ENCODE measurements at regions not wholly inside any gene's neighbourhood (a gene's known extent, or its start where the extent isn't known, plus 50 kb on each side); places are given as distances from the start of the nearest gene placed in this dataset.
"Not testable (repeated sequence)": the region's sequence is repeated elsewhere in the genome, so short reads cannot be mapped to it uniquely, and the experiment has no call there.

DNA sequence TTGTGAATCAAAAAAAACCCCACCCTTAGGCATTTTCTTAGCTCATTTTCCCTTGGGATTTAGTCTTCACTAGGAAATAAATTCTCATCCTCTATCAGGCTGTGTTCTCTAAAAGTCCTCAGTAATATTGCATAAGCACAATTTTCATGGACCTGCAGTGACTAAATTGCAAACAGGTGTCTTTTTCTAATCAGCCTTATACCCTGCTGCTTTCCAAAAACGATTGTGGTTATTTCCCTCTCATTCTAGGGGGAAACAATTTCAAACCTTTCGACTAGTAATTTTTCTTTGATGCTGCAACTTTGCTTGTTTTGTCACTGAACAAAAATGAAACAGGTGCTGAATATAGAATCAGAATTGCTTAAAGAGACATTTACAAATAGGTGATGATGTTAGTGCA, 549.9 kb downstream of the PDHA2 start:
- peaks cover 3% of the 10 kb centered on the region for H3K9me3 Mint-ChIP-seq
- H3K4me3 Mint-ChIP-seq = no peak overlapping the region
- no peak for DNase-seq
- peaks cover 4% of the 10 kb centered on the region for H3K27me3 Mint-ChIP-seq (ENCODE audit: low read depth, poor library complexity)
- no peak overlapping the region for H3K27ac Mint-ChIP-seq
- TF ChIP-seq, protein P1, sequence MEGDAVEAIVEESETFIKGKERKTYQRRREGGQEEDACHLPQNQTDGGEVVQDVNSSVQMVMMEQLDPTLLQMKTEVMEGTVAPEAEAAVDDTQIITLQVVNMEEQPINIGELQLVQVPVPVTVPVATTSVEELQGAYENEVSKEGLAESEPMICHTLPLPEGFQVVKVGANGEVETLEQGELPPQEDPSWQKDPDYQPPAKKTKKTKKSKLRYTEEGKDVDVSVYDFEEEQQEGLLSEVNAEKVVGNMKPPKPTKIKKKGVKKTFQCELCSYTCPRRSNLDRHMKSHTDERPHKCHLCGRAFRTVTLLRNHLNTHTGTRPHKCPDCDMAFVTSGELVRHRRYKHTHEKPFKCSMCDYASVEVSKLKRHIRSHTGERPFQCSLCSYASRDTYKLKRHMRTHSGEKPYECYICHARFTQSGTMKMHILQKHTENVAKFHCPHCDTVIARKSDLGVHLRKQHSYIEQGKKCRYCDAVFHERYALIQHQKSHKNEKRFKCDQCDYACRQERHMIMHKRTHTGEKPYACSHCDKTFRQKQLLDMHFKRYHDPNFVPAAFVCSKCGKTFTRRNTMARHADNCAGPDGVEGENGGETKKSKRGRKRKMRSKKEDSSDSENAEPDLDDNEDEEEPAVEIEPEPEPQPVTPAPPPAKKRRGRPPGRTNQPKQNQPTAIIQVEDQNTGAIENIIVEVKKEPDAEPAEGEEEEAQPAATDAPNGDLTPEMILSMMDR (IDR thresholded peaks at IDR 0.05) = no peak
- no peaks in the 10 kb centered on the region for H3K4me1 Mint-ChIP-seq
- H3K36me3 Mint-ChIP-seq (ENCODE audit: low read depth) = no peaks in the 10 kb centered on the region

DNA sequence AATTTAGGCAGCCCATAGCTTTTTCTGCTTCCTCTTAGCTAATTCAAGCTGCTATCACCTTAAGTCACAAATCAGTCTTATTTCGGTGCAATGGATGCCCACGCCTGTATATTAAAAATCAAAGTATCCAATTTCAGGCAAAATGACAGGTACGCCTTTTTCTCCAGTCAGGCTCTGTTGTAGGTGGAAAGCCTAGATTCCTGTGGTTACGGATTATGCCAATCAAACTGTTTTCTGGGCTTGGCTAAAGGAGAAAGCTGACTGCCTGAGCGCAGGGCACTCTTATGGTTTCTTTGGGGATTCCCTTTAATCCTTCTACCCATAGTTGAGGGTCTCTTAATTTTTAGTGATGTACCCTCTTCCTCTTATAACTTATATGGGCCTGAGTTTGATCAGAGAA, 550.5 kb downstream of the PDHA2 start:
- no peak overlapping the region for H3K4me3 Mint-ChIP-seq

DNA sequence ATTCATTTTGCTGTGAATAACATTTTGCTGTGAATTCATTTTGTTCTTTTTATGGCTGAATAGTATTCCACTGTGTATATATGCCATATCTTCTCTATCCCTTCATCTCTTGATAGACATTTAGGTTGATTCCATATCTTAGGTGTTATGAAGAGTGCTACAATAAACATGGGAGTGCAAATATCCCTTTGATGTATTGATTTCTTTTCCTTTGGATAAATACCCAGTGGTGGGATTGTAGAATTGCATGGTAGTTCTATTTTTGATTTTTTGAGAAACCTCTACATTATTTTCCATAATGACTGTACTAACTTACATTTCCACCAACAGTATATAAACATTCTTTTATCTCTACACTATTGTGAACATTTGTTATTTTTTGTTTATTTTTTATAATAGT, 555.9 kb downstream of the PDHA2 start:
- H3K27ac Mint-ChIP-seq = no peak overlapping the region
- TF ChIP-seq, protein P1 (IDR thresholded peaks at IDR 0.05) = no peak
- H3K36me3 Mint-ChIP-seq (ENCODE audit: low read depth) = no peaks in the 10 kb centered on the region
- no peak overlapping the region for H3K4me3 Mint-ChIP-seq
- H3K9me3 Mint-ChIP-seq = peaks cover 3% of the 10 kb centered on the region
- H3K4me1 Mint-ChIP-seq = no peaks in the 10 kb centered on the region
- H3K27me3 Mint-ChIP-seq (ENCODE audit: low read depth, poor library complexity) = peaks cover 4% of the 10 kb centered on the region
- DNase-seq = no peak

More for the DNA sequence above, 550.5 kb downstream of the PDHA2 start:
- Mint-ChIP-seq H3K9me3 (peaks cover 3% of the 10 kb centered on the region), H3K4me1 (no peaks in the 10 kb centered on the region), H3K27ac (no peak overlapping the region), H3K27me3 (ENCODE audit: low read depth, poor library complexity) (peaks cover 4% of the 10 kb centered on the region), H3K36me3 (ENCODE audit: low read depth) (no peaks in the 10 kb centered on the region)
- TF ChIP-seq, protein P1 (IDR thresholded peaks at IDR 0.05) = no peak
- no peak for DNase-seq

DNA sequence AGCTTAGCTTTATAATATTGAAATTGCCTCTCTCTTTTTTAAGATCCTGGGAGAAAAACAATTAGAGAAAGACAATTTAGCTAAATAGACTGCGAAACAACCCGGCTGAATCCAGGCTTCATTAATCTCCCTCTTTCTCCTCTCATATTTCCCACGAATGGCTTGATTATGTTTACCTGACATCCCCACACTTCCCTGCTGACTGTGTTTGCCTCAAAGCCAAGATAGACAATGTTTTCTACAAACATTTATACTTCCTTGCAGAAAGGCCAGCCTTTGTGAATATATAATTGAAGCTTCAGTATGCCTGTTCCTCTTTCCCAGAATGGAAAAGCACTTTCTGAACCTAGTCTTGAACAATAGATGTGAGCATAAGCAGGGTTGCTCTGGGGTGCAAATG, 566.8 kb downstream of the PDHA2 start:
- no peaks in the 10 kb centered on the region for H3K27me3 Mint-ChIP-seq (ENCODE audit: low read depth, poor library complexity)
- TF ChIP-seq, protein P1 (IDR thresholded peaks at IDR 0.05) = no peak
- H3K4me3 Mint-ChIP-seq = peak overlapping the region; percentile 47
- peaks cover 8% of the 10 kb centered on the region for H3K9me3 Mint-ChIP-seq
- H3K36me3 Mint-ChIP-seq (ENCODE audit: low read depth) = no peaks in the 10 kb centered on the region
- peaks cover 27% of the 10 kb centered on the region for H3K4me1 Mint-ChIP-seq
- DNase-seq = no peak
- H3K27ac Mint-ChIP-seq = peak overlapping the region; percentile 20

DNA sequence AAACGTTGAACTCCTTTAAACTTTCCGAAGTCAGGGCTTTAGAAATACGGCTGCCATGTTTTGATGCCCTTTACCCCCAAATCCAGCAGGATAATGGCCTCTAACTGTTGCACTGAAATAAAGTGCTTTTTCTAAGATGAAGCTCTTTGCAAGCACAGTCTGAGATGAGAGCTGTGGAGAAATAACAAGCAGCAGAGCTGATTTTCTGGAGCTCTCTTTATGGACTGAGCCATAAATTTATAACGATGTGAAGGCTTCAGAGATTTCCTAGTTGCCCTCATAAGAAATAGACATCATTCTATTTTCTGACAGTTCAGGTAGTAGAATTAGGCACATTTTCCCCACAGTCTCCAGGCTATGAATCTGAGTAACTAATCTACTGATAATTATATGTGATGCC, 567.3 kb downstream of the PDHA2 start:
- peak overlapping the region; percentile 20 for H3K27ac Mint-ChIP-seq
- H3K27me3 Mint-ChIP-seq (ENCODE audit: low read depth, poor library complexity) = no peaks in the 10 kb centered on the region
- peaks cover 27% of the 10 kb centered on the region for H3K4me1 Mint-ChIP-seq
- H3K36me3 Mint-ChIP-seq (ENCODE audit: low read depth) = no peaks in the 10 kb centered on the region
- no peak for DNase-seq
- H3K4me3 Mint-ChIP-seq = no peak overlapping the region
- peaks cover 8% of the 10 kb centered on the region for H3K9me3 Mint-ChIP-seq
- TF ChIP-seq, protein P1 (IDR thresholded peaks at IDR 0.05) = no peak

DNA sequence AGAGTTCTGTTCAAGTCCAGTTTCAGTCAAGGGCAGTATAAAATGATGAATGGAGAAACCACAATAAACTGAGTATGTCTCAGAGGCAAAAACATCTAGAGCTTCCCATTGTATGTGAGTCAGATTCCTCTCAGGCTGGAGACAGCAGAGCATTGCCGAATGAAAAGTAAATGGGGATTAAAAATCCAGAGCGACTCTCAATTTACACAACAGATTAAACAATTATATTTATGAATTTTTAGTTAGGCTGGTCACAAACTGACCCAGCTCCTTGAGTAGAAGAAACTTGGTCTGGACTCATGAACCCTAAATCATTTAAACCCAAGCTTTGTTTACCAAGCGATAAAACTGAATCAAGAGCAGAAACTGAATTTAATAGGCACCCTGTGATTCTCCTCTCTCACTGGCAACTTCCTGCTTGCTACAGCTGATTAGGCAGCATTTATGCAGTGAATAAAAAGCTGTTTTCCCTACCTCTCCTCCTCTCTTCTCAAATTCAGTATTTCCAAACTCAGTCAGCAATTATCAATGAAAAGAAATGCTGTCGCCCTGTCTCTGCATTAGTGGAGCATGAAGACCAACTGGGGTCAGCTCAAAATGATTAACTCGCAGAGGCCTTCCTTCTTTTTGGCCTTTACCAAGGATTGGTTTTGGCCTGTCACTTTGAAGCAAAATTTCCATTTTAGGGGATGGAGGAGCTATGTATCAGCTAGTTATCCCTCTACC, 568.0 kb downstream of the PDHA2 start:
- no peaks in the 10 kb centered on the region for H3K27me3 Mint-ChIP-seq (ENCODE audit: low read depth, poor library complexity)
- H3K4me3 Mint-ChIP-seq = peak overlapping the region; percentile 30
- peak overlapping the region; percentile 94 for H3K27ac Mint-ChIP-seq
- no peaks in the 10 kb centered on the region for H3K36me3 Mint-ChIP-seq (ENCODE audit: low read depth)
- H3K4me1 Mint-ChIP-seq = peaks cover 27% of the 10 kb centered on the region
- TF ChIP-seq, protein P1 (IDR thresholded peaks at IDR 0.05) = no peak
- no peak for DNase-seq
- H3K9me3 Mint-ChIP-seq = peaks cover 8% of the 10 kb centered on the region

DNA sequence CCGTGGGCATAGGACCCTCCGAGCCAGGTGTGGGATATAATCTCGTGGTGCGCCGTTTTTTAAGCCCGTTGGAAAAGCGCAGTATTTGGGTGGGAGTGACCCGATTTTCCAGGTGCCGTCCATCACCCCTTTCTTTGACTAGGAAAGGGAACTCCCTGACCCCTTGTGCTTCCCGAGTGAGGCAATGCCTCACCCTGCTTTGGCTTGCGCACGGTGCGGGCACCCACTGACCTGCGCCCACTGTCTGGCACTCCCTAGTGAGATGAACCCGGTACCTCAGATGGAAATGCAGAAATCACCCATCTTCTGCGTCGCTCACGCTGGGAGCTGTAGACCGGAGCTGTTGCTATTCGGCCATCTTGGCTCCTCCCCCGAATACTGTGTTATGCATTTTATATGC, 575.0 kb downstream of the PDHA2 start:
- H3K36me3 Mint-ChIP-seq (ENCODE audit: low read depth); DNase-seq; H3K9me3 Mint-ChIP-seq; H3K4me3 Mint-ChIP-seq; H3K4me1 Mint-ChIP-seq; H3K27me3 Mint-ChIP-seq (ENCODE audit: low read depth, poor library complexity): not testable (repeated sequence)
- H3K27ac Mint-ChIP-seq = peak overlapping the region; percentile 25
